Effector memory CD8-positive, alpha-beta T cell (primary cell): ENCODE measurements at regions not wholly inside any gene's neighbourhood (a gene's known extent, or its start where the extent isn't known, plus 50 kb on each side); places are given as distances from the start of the nearest gene placed in this dataset.
"Not testable (repeated sequence)": the region's sequence is repeated elsewhere in the genome, so short reads cannot be mapped to it uniquely, and the experiment has no call there.

Experiments used
- ATAC-seq: fragments of 150-1000 bp; cut with Tn5 transposase; replicated peaks from 2 replicates; pipeline ENCODE4 v1.10.0; 2021; ENCODE audit warnings: mild to moderate bottlenecking, moderate library complexity
- DNase-seq, 3 experiments: peaks; one replicate each; pipeline ENCODE4 v3.0.0; 2021
- H3K27ac Mint-ChIP-seq, 2 donors: one replicate each; pipeline ENCODE4 v1.8.0; 2022; ENCODE audit warnings: mild to moderate bottlenecking in 2 of 2, mixed read lengths in 2 of 2, moderate library complexity in 2 of 2
- H3K27me3 Mint-ChIP-seq, 2 donors: one replicate each; pipeline ENCODE4 v1.8.0; 2022; ENCODE audit warnings: mixed read lengths in 2 of 2
- H3K36me3 Mint-ChIP-seq: one replicate; pipeline ENCODE4 v1.8.0; 2022; ENCODE audit warnings: mild to moderate bottlenecking, moderate library complexity, mixed read lengths; ENCODE audit not compliant: insufficient read depth
- H3K4me1 Mint-ChIP-seq, 2 donors: one replicate each; pipeline ENCODE4 v1.8.0; 2022; ENCODE audit warnings: low read depth in 2 of 2, mixed read lengths in 2 of 2
- H3K4me3 Mint-ChIP-seq, 2 donors: one replicate each; pipeline ENCODE4 v1.8.0; 2022; ENCODE audit warnings: mild to moderate bottlenecking in 2 of 2, mixed read lengths in 2 of 2, moderate library complexity in 2 of 2
- H3K9me3 Mint-ChIP-seq, 2 donors: one replicate each; pipeline ENCODE4 v1.8.0; 2022; ENCODE audit warnings: mixed read lengths in 2 of 2

DNA sequence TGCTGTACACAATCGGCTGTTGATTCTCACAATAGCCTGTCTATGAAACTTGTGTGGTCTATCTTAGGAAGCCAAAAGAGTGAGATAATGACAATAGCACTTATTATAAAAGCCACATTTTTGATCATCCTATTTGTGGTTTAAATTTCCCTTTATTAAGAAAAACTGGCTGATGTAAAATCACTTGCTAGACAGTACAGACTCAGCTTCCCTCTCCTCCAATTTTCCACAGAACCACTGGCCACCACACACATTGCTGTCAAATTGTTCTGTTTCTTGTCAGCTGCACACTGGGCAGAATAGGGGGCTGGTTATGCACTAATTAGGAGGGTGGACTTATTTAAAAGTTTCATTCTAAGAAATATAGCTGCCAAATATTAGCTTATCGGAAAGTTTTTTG lies 425.9 kb downstream of the EPHA3 start:
- Mint-ChIP-seq H3K4me3 (no peak overlapping the region), H3K36me3 (no peaks in the 10 kb centered on the region), H3K27me3 (no peaks in the 10 kb centered on the region), H3K9me3 (peaks cover 4 to 6% of the 10 kb centered on the region in 2 donors), H3K4me1 (no peaks in the 10 kb centered on the region), H3K27ac (no peak overlapping the region)
- ATAC-seq = no peak
- no peak for DNase-seq

DNA sequence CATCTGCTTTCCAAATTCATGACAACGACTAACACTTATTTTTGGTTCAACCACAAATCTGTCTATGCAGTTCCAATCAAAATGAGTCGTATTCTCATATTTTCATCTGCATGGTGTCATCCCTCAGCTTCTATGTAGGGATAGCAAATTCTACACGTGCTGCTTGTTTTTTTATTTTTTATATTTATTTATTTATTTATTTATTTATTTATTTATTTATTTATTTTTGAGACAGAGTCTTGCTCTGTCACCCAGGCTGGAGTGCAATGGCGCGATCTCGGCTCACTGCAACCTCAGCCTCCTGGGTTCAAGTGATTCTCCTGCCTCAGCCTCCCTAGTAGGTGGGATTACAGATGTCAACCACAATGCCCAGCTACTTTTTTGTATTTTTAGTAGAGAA lies 447.2 kb downstream of the EPHA3 start:
- H3K4me1 Mint-ChIP-seq, ATAC-seq, H3K27ac Mint-ChIP-seq, H3K4me3 Mint-ChIP-seq, H3K27me3 Mint-ChIP-seq, DNase-seq, H3K36me3 Mint-ChIP-seq: not testable (repeated sequence)
- peaks cover under 1 to 17% of the 10 kb centered on the region in 2 donors for H3K9me3 Mint-ChIP-seq

DNA sequence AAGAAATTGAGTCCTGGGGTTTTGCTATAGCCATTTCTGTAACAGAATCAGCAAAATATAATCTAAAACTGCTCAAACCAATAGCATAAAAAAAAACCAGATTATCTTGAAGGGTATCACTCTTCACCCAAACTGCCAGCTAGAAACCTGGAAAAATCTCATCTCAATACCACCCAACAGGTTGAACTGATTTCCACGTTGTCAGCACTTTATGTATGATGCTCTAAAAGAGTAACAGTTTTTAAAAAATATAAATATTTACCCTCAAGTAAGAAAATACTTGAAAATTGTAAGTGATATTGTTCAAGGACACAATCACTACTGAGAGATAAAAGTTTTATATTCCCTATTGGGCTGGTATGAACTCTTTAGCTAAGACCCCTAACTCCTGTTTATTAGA lies 451.3 kb downstream of the EPHA3 start:
- DNase-seq (no peak), ATAC-seq (no peak)
- Mint-ChIP-seq H3K36me3 (no peaks in the 10 kb centered on the region), H3K4me1 (no peaks in the 10 kb centered on the region), H3K27me3 (no peaks in the 10 kb centered on the region), H3K9me3 (peaks cover 5 to 9% of the 10 kb centered on the region in 2 donors), H3K27ac (no peak overlapping the region), H3K4me3 (no peak overlapping the region)

DNA sequence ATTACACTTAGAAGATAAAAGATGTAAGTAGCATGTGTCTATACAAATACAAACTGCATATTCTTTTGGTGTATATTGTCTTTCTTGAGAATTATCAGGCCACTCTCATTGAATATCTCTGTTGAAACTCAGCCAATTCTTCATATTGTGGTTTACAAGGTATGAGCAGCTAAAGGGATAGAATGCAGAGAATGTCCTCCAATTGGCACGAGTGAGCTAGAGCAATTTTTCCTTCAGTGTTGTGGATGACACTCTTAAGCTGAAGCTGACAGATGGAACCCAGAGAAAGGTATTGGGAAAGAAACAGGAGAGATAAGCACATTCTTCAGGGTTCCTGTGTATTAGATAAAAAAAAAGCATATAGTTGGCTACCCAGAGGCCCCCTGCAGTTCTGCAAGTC lies 453.1 kb downstream of the EPHA3 start:
- H3K4me3 Mint-ChIP-seq = no peak overlapping the region
- H3K27me3 Mint-ChIP-seq = no peaks in the 10 kb centered on the region
- no peak overlapping the region for H3K27ac Mint-ChIP-seq
- H3K4me1 Mint-ChIP-seq = no peaks in the 10 kb centered on the region
- DNase-seq = no peak
- ATAC-seq = no peak
- no peaks in the 10 kb centered on the region for H3K36me3 Mint-ChIP-seq
- peaks cover 8 to 11% of the 10 kb centered on the region in 2 donors for H3K9me3 Mint-ChIP-seq

DNA sequence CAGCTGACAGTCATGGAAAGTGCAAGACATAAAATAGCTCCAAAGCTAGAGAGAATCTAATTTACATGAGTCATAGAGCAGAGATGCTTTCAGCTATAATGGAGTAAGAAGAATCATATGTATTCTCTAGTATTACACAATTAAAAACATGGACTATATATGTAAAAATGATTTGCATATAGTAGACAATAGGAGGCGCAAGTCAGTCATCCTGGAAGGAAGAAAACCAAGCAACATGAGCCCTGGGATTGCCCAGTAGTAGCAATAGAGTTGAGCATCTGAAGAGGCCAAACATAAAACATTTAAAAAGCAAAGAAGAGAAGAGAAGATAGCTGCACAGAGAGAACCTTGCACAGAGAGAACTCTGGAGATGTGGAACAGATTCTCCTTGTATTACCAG lies 455.0 kb downstream of the EPHA3 start:
- Mint-ChIP-seq H3K9me3 (peaks cover 11 to 17% of the 10 kb centered on the region in 2 donors), H3K4me1 (no peaks in the 10 kb centered on the region), H3K27ac (no peak overlapping the region), H3K27me3 (no peaks in the 10 kb centered on the region), H3K4me3 (no peak overlapping the region), H3K36me3 (no peaks in the 10 kb centered on the region)
- ATAC-seq = no peak
- DNase-seq = no peak

DNA sequence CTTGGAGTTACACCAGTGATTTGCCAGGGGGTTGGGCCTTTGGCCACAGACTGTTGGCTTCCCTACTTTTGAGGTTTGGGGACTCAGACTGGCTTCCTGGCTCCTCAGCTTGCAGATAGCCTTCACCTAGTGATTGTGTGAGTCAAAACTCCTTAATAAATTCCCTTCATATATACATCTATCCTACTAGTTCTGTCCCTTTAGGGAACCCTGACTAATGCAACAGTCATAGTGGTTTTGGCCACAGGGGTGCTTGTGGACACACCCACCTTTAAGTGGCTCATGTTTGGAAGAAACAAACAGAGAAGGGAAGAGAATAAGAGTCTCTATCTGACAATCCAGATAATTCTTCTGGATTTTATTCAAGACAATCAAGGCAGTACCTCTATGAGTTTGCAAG lies 457.7 kb downstream of the EPHA3 start:
- Mint-ChIP-seq H3K27me3 (no peaks in the 10 kb centered on the region), H3K4me1 (no peaks in the 10 kb centered on the region), H3K36me3 (no peaks in the 10 kb centered on the region), H3K9me3 (peaks cover 6 to 17% of the 10 kb centered on the region in 2 donors), H3K4me3 (no peak overlapping the region), H3K27ac (no peak overlapping the region)
- no peak for DNase-seq
- no peak for ATAC-seq

DNA sequence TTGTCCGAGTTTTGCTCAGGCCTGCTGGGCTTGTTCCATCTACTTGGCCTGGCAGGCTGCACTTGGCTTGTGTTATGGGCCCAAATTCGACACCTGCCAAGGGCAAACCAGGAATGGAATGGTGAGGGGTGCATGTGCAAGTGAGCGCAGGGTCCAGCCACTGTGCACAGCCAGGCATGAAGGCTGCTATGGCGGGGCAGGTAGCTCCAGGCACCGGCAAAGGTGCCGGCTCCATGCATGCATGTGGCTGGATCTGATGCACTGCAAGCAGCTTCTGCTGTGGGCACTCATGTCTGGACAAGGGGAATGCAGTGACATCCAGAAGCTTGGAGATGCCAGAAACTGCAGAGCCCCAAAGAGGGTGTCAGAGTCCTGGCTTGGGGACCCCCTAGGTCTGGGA lies 463.0 kb downstream of the EPHA3 start:
- Mint-ChIP-seq H3K9me3 (peaks cover 5 to 8% of the 10 kb centered on the region in 2 donors), H3K4me1 (no peaks in the 10 kb centered on the region)

DNA sequence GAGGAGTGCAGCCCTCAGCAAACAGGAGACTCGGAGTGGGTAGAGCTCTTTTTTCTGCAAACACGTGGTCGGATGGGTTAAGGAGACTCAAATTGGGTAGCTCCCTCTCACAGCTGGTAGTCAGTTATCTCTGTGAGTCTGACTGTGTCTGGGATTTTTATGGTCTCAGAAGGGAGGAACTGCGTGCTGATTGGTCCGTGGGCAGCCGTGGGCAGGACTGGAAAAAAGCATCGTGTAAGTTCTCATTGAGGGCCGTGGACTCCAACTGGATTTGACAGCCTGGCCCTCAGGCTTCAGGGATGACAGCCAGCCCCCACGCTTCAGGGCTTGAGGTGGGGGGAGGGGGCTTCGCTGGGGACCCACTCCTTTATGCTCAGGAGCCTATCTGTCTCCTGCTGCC lies 463.9 kb downstream of the EPHA3 start:
- ATAC-seq = no peak
- Mint-ChIP-seq H3K27me3 (no peaks in the 10 kb centered on the region), H3K9me3 (peaks cover 0 to 1% of the 10 kb centered on the region in 2 donors), H3K4me3 (no peak overlapping the region), H3K4me1 (no peaks in the 10 kb centered on the region), H3K36me3 (no peaks in the 10 kb centered on the region), H3K27ac (no peak overlapping the region)
- DNase-seq = no peak

More for the DNA sequence above, 463.0 kb downstream of the EPHA3 start:
- Mint-ChIP-seq H3K27me3 (no peaks in the 10 kb centered on the region), H3K27ac (no peak overlapping the region), H3K36me3 (no peaks in the 10 kb centered on the region), H3K4me3 (no peak overlapping the region)
- DNase-seq (no peak), ATAC-seq (no peak)

DNA sequence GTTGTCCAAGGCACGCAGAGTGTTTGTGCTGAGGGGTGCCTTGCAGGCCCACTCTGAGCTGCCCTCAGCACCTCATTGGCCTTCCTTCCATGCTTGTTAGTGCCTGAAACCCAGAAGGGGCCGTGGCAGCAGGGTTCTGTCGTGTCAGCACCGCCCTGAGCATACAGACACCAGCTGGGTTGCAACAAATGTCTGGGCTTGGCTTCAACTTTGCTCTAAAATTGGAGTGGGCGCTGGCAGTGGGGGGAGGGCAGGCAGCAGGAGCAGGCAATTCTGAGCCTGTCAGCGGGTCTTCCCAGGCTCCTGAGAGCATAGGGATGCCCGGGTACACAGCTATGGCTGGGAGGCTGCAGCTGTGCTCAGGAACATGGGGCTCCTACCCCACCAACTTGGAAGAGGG lies 464.3 kb downstream of the EPHA3 start:
- ATAC-seq = no peak

DNA sequence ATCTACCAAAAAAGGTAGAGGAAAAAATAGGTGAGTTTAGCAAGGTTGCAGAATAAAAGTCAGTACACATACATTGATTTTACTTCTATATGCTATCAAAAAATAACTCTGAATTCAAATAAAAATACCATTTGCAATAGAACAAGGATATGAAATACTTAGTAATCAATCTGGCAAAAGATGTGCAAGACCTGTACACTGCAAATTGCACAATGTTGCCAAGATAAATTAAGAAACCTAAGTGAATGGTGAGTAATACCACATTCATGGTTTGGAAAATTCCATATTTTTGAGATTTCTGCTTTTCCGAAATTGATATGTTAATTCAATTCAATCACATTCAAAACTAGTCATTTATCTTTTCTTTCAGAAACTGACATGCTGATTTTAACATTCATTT lies 464.8 kb downstream of the EPHA3 start:
- DNase-seq (no peak), ATAC-seq (no peak)
- H3K4me3 Mint-ChIP-seq = no peak overlapping the region
- H3K4me1 Mint-ChIP-seq = no peaks in the 10 kb centered on the region
- no peaks in the 10 kb centered on the region for H3K27me3 Mint-ChIP-seq
- H3K9me3 Mint-ChIP-seq = peaks cover 0 to 1% of the 10 kb centered on the region in 2 donors
- H3K36me3 Mint-ChIP-seq = no peaks in the 10 kb centered on the region
- H3K27ac Mint-ChIP-seq = no peak overlapping the region

More for the DNA sequence above, 464.3 kb downstream of the EPHA3 start:
- Mint-ChIP-seq H3K4me3 (no peak overlapping the region), H3K36me3 (no peaks in the 10 kb centered on the region), H3K9me3 (peaks cover 0 to 1% of the 10 kb centered on the region in 2 donors), H3K4me1 (no peaks in the 10 kb centered on the region), H3K27ac (no peak overlapping the region), H3K27me3 (no peaks in the 10 kb centered on the region)
- no peak for DNase-seq

DNA sequence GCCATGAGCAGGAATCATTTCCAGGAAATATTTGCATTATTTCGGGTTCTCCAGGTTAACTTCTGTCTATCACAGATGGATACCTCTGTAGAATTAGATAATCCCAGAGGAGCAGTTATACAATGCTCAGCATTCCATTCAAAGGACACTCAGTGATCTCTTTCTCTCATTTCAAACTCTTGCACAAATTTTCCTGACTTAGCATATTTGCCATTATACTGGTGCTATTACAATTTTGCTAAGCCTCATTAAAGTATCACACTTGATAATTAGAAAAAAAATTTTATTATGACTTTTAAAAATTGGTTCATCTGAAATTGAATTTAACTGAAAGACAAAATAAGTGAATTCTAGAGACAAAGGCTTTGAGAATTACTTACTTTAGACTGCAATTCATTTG lies 469.0 kb downstream of the EPHA3 start:
- H3K27ac Mint-ChIP-seq = no peak overlapping the region
- no peaks in the 10 kb centered on the region for H3K4me1 Mint-ChIP-seq
- H3K9me3 Mint-ChIP-seq = peaks cover 0 to 1% of the 10 kb centered on the region in 2 donors
- DNase-seq (no peak), ATAC-seq (no peak)
- H3K4me3 Mint-ChIP-seq = no peak overlapping the region
- no peaks in the 10 kb centered on the region for H3K27me3 Mint-ChIP-seq
- H3K36me3 Mint-ChIP-seq = no peaks in the 10 kb centered on the region

DNA sequence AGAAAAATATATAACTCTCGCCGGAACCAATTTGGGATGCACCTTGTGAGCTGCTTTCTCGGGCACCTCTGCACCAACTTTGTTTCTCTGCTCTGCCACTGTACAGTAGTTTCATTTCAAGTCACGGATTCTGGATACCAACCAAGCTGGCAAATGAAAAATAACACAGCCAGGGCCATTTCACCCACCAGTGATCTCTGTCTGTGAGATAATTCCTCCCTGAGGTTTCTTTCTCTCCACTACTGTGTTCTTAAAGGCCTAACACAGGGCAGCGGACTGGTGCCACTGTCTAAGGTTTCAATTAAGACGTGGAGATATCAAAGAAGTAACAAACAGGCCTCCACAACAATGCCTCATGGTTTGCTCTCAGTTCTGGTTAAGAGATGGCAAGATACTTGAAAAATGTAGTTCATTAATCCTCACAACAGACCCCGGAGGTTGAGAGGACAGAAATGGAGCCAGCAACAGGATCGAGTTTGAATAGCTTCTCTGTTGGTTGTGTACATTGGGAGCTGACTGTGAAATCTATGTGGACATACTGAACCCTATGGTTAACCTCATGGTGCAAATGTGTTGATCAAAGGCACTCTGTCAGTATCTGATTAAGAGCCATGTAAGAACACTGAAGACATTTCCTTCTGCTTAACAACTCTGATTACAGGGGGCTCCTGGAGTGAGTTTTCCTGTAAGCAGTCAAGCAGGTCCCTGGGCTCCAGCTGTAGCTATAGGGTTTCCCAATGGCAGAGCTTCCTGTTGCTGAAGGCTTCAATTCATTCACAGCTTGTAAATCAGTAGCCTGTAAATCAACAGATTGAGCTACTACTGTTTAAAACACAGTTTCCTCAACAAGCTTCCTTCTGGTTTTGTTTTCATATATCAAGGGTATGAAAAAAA lies 470.5 kb downstream of the EPHA3 start:
- Mint-ChIP-seq H3K27me3 (no peaks in the 10 kb centered on the region), H3K36me3 (no peaks in the 10 kb centered on the region), H3K4me1 (no peaks in the 10 kb centered on the region), H3K27ac (no peak overlapping the region), H3K4me3 (no peak overlapping the region), H3K9me3 (peaks cover 0 to 1% of the 10 kb centered on the region in 2 donors)
- no peak for DNase-seq
- ATAC-seq = no peak

DNA sequence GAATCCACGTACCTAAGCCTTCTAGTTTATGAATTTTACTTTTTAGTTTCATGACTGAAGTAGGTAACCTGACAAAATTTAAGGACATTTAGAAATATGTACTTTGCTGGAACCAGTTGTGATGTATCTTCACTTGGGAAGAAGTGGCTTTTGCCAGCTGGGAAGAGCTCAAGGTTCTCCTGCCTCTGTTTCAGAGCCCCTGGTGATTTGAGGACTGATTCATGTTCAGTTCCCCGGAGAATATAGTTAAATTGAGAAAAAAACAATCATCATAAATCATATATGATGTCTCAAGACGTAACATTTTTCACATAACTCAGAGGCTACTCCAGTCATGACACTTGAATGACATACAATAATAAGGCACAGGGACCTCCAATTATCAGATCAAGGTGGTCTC lies 473.4 kb downstream of the EPHA3 start:
- Mint-ChIP-seq H3K4me1 (no peaks in the 10 kb centered on the region), H3K27me3 (no peaks in the 10 kb centered on the region), H3K9me3 (no peaks in the 10 kb centered on the region), H3K27ac (no peak overlapping the region), H3K4me3 (no peak overlapping the region), H3K36me3 (no peaks in the 10 kb centered on the region)
- ATAC-seq (no peak), DNase-seq (no peak)

DNA sequence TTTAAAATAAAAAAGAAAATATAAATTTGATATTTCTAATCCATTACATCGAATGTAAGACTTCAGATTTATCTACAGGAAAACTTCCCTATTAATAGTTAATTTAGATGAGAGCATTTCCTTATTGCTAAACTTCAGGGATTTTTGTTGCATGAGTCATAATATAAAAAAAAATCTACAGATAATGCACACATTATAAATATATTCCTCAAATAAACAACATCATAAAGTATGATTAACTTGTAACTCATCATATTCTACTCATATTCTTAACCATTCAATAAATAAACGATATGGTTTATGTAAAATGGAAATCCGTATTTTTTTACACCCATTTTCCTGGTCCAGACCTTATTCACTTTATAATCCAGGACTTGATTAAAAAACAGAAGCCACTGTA lies 477.0 kb downstream of the EPHA3 start:
- no peaks in the 10 kb centered on the region for H3K36me3 Mint-ChIP-seq
- H3K27ac Mint-ChIP-seq = no peak overlapping the region
- peaks cover 6 to 13% of the 10 kb centered on the region in 2 donors for H3K9me3 Mint-ChIP-seq
- H3K4me3 Mint-ChIP-seq = no peak overlapping the region
- H3K27me3 Mint-ChIP-seq = no peaks in the 10 kb centered on the region
- no peak for DNase-seq
- H3K4me1 Mint-ChIP-seq = no peaks in the 10 kb centered on the region
- no peak for ATAC-seq
